ENCODE measurements at regions not wholly inside any gene's neighbourhood (a gene's known extent, or its start where the extent isn't known, plus 50 kb on each side); places are given as distances from the start of the nearest gene placed in this dataset.

GRCh38 chr1:113219828-113220227, 146.8 kb downstream of the LRIG2 start:
- H3K18ac ChIP-seq (ENCODE audit: extremely low read depth, low read length), result no peak overlapping the region
- no peaks in the 10 kb centered on the region for H3K79me1 ChIP-seq (ENCODE audit: low read depth, low read length)
- no peaks in the 10 kb centered on the region for H3K27me3 ChIP-seq (replicated peaks in 1 of 4; ENCODE audit: control insufficient read depth in 3 of 4, extremely low read depth in 1 of 4, insufficient read depth in 3 of 4, low read length in 3 of 4)
- H3K79me2 ChIP-seq (ENCODE audit: control insufficient read depth in 1 of 2, insufficient read depth in 2 of 2, low read length in 2 of 2), result no peaks in the 10 kb centered on the region
- POLR2A ChIA-PET (ENCODE audit: partially characterized antibody), result interaction anchor here (1.0 kb wide), 1 partner anchor 14 kb away, joined by 4 read pairs; no protein-coding TSS in a partner anchor
- H3K4ac ChIP-seq (replicated peaks; ENCODE audit: insufficient read length, low read depth, low read length), result no peak overlapping the region
- no peak for DNase-seq (ENCODE audit: low read depth in 1 of 2, low spot score in 2 of 2)
- no peak for FAIRE-seq
- H4K8ac ChIP-seq (ENCODE audit: extremely low read depth, insufficient read depth, low read length), result no peak overlapping the region; the same call in 1 of the 2 replicates
- no peak overlapping the region for H3K9ac ChIP-seq (replicated peaks in 1 of 4; ENCODE audit: extremely low read depth in 1 of 4, low read depth in 3 of 4, low read length in 3 of 4)
- no peak overlapping the region for H3K56ac ChIP-seq (replicated peaks; ENCODE audit: insufficient read length, low read depth, low read length)
- peak overlapping the region; percentile 33; the same call in 1 of the 2 replicates for H2AFZ ChIP-seq (ENCODE audit: low read length)
- H3K14ac ChIP-seq (ENCODE audit: insufficient read length), result no peak overlapping the region
- H3K9me3 ChIP-seq (ENCODE audit: insufficient read depth in 2 of 2, low read depth in 1 of 2, low read length in 1 of 2), result peaks cover 3 to 4% of the 10 kb centered on the region in 2 experiments; a peak in 2 of 4 replicates
- CTCF ChIA-PET (ENCODE audit: partially characterized antibody), result interaction anchor here (0.9 to 5.2 kb wide), 32 partner anchors 9 to 456 kb away, joined by 3 to 25 read pairs (median 4); no protein-coding TSS in a partner anchor
- H3K23me2 ChIP-seq (ENCODE audit: low read depth, low read length), result no peaks in the 10 kb centered on the region
- peak overlapping the region; percentile 63; the same call in 1 of the 2 replicates for H2BK15ac ChIP-seq (ENCODE audit: low read length)
- H4K91ac ChIP-seq (replicated peaks; ENCODE audit: insufficient read length, low read length), result no peak overlapping the region
- H2BK5ac ChIP-seq (ENCODE audit: low read depth, low read length), result no peak overlapping the region
- H3K4me1 ChIP-seq (replicated peaks in 1 of 4; ENCODE audit: control insufficient read depth in 3 of 4, insufficient read depth in 4 of 4, low read length in 3 of 4), result peaks cover 0 to 7% (median 0%) of the 10 kb centered on the region in 4 experiments; a peak in 2 of 7 replicates
- H3K23ac ChIP-seq (ENCODE audit: insufficient read length), result no peak overlapping the region
- no peaks in the 10 kb centered on the region for H3K36me3 ChIP-seq (ENCODE audit: control insufficient read depth in 2 of 4, insufficient read depth in 4 of 4, low read length in 3 of 4)
- no peak overlapping the region for H3K27ac ChIP-seq (ENCODE audit: low read depth, low read length)
- H4K20me1 ChIP-seq (replicated peaks in 1 of 2; ENCODE audit: control insufficient read depth in 1 of 2, insufficient read depth in 2 of 2, low read length in 2 of 2), result no peaks in the 10 kb centered on the region
- H2BK12ac ChIP-seq (ENCODE audit: low read depth, low read length), result peak overlapping the region; percentile 18; the same call in 1 of the 2 replicates
- H3K4me2 ChIP-seq (ENCODE audit: insufficient read depth in 1 of 2, low read depth in 2 of 2, low read length in 2 of 2), result no peak overlapping the region
- no peak overlapping the region for H2AK5ac ChIP-seq (ENCODE audit: low read depth, low read length)
- no peak overlapping the region for H2BK120ac ChIP-seq (replicated peaks; ENCODE audit: low read depth, low read length)
- WGBS, 2 experiments (ENCODE audit: extremely low coverage in 1 of 2, insufficient coverage in 1 of 2, insufficient read length in 1 of 2, insufficient replicate concordance in 2 of 2, low coverage in 1 of 2, low lambda C conversion rate in 2 of 2, missing lambda C conversion rate in 1 of 2), result 82% methylated on average over 5 of the region's 5 CpGs; no CpG with 5 or more reads in 1 of the 2 experiments
- no peak overlapping the region for H4K5ac ChIP-seq (ENCODE audit: insufficient read length, low read depth, low read length)
- H3K4me3 ChIP-seq (ENCODE audit: extremely low read depth in 1 of 4, insufficient read depth in 2 of 4, low read depth in 3 of 4, low read length in 4 of 4), result no peak overlapping the region
- no peak overlapping the region for H2BK20ac ChIP-seq (ENCODE audit: low read length)
- no peak for TF ChIP-seq CBX8 (IDR thresholded peaks at IDR 0.05; ENCODE audit: borderline replicate concordance, low read depth, low read length)
- TF ChIP-seq SIX5 (IDR thresholded peaks at IDR 0.05; ENCODE audit: low read depth, low read length), result no peak
- TF ChIP-seq TCF12 (IDR thresholded peaks at IDR 0.05; ENCODE audit: low read depth, low read length), result no peak
- no peak for TF ChIP-seq POLR2A (IDR thresholded peaks at IDR 0.05; ENCODE audit: control extremely low read depth in 1 of 2, low read depth in 2 of 2, low read length in 2 of 2)
- no peak for TF ChIP-seq GTF2F1 (IDR thresholded peaks at IDR 0.05; ENCODE audit: borderline replicate concordance, low read depth, low read length)
- TF ChIP-seq E2F6 (IDR thresholded peaks at IDR 0.05), result no peak
- no peak for TF ChIP-seq CHD1 (IDR thresholded peaks at IDR 0.05; ENCODE audit: low read depth, low read length)
- TF ChIP-seq KDM5A (IDR thresholded peaks at IDR 0.05; ENCODE audit: low read length), result no peak
- TF ChIP-seq POLR2AphosphoS5 (IDR thresholded peaks at IDR 0.05; ENCODE audit: low read depth, low read length), result no peak
- TF ChIP-seq SP4 (IDR thresholded peaks at IDR 0.05; ENCODE audit: low read length), result no peak
- no peak for TF ChIP-seq CEBPB (IDR thresholded peaks at IDR 0.05; ENCODE audit: low read depth, low read length)
- no peak for TF ChIP-seq RNF2 (IDR thresholded peaks at IDR 0.05; ENCODE audit: borderline replicate concordance, low read depth, low read length, missing control alignments, poor library complexity, severe bottlenecking)
- TF ChIP-seq EZH2 (IDR thresholded peaks at IDR 0.05; ENCODE audit: low read depth, low read length, severe bottlenecking), result no peak
- no peak for TF ChIP-seq SAP30 (IDR thresholded peaks at IDR 0.05; ENCODE audit: insufficient read depth, insufficient replicate concordance, low read length)
- no peak for TF ChIP-seq POU5F1 (IDR thresholded peaks at IDR 0.05; ENCODE audit: low read depth, low read length)

Data from H1 (cell line).